Esophagus muscularis mucosa (tissue), 4 donors: ENCODE measurements at regions not wholly inside any gene's neighbourhood (a gene's known extent, or its start where the extent isn't known, plus 50 kb on each side); places are given as distances from the start of the nearest gene placed in this dataset.

Experiments used
- DNase-seq: peaks from one replicate; pipeline ENCODE4 v3.0.0-alpha.2; 2017; ENCODE audit errors: extremely low spot score
- H3K27ac ChIP-seq, 4 donors: fragments of 200-600 bp; sonication (generic); replicated peaks in 1 of 4; 1 replicate in 3 of 4; 2 replicates in 1 of 4; pipeline ENCODE4 v1.5.1; 2016 to 2019; ENCODE audit warnings: mild to moderate bottlenecking in 1 of 4
- H3K27me3 ChIP-seq, 4 donors: fragments of 200-600 bp; sonication (generic); one replicate each; pipeline versions ENCODE4 v1.5.1 to v1.6.0; 2016 to 2019
- H3K36me3 ChIP-seq, 4 donors: fragments of 200-600 bp; sonication (generic); one replicate each; pipeline ENCODE4 v1.5.1; 2016 to 2019
- H3K4me1 ChIP-seq, 4 donors: fragments of 200-600 bp; sonication (generic); one replicate each; pipeline ENCODE4 v1.5.1; 2016 to 2019
- H3K4me3 ChIP-seq, 4 donors: fragments of 200-600 bp; sonication (generic); 1 replicate in 2 of 4; 2 replicates in 2 of 4; pipeline ENCODE4 v1.5.1; 2016 to 2019; ENCODE audit warnings: mild to moderate bottlenecking in 4 of 4, moderate library complexity in 1 of 4
- H3K9me3 ChIP-seq, 4 donors: fragments of 200-600 bp; sonication (generic); 1 replicate in 3 of 4; 2 replicates in 1 of 4; pipeline ENCODE4 v1.5.1; 2016 to 2019
- CTCF ChIP-seq, 3 experiments: fragments of 200-600 bp in 2 of 3; fragments of 450-650 bp in 1 of 3; sonication (generic) in 2 of 3; IDR thresholded peaks; one replicate each; pipeline ENCODE4 v1.5.1; 2017 to 2019; ENCODE audit warnings: antibody characterized with exemption in 3 of 3, mild to moderate bottlenecking in 2 of 3, moderate library complexity in 1 of 3
- EP300 ChIP-seq: sonication (generic); formaldehyde crosslinking; IDR thresholded peaks from one replicate; pipeline ENCODE4 v1.6.1; 2017; ENCODE audit warnings: antibody characterized with exemption
- POLR2A ChIP-seq: fragments of 450-650 bp; IDR thresholded peaks from one replicate; pipeline ENCODE4 v1.6.1; 2017; ENCODE audit warnings: antibody characterized with exemption, moderate library complexity, mild to moderate bottlenecking, low read depth
- POLR2AphosphoS5 ChIP-seq, 2 donors: sonication (generic); formaldehyde crosslinking; IDR thresholded peaks; one replicate each; pipeline ENCODE4 v1.6.1; 2017; ENCODE audit warnings: antibody characterized with exemption in 2 of 2
- WGBS: methylation state at CpG from one replicate; pipeline ENCODE4 v1.1.5; 2018; 5-methylcytosine and 5-hydroxymethylcytosine counted together
- intact Hi-C: fragments of 100-400 bp; cut with DNase I; formaldehyde crosslinking; loops from one replicate; pipeline ENCODE4 v1.15.1; 2023

- 83% methylated on average over 1 of the region's 1 CpG for WGBS
- intact Hi-C loops: no loop called here
These were observed 161.8 kb upstream of the KIAA1217 start for GRCh38 chr10:24047176-24047575.

GRCh38 chr10:24054421-24054820 lies 154.5 kb upstream of the KIAA1217 start:
- WGBS: 94% methylated on average over 2 of the region's 2 CpGs
- no peak overlapping the region for H3K27ac ChIP-seq
- no peak overlapping the region for H3K4me3 ChIP-seq
- no peaks in the 10 kb centered on the region for H3K4me1 ChIP-seq
- no peak for TF ChIP-seq POLR2AphosphoS5 (IDR thresholded peaks at IDR 0.05)
- no peak for TF ChIP-seq POLR2A
- no peak for TF ChIP-seq CTCF (IDR thresholded peaks at IDR 0.05)
- no peak for TF ChIP-seq EP300
- H3K9me3 ChIP-seq: peaks cover 0 to 12% (median 6%) of the 10 kb centered on the region in 4 donors
- intact Hi-C loops: no loop called here
- DNase-seq: no peak
- H3K36me3 ChIP-seq: no peaks in the 10 kb centered on the region
- no peaks in the 10 kb centered on the region for H3K27me3 ChIP-seq

More at GRCh38 chr10:24047176-24047575, 161.8 kb upstream of the KIAA1217 start:
- TF ChIP-seq POLR2A (no peak), EP300 (no peak), CTCF (IDR thresholded peaks at IDR 0.05) (no peak), POLR2AphosphoS5 (IDR thresholded peaks at IDR 0.05) (no peak)
- H3K36me3 ChIP-seq: no peaks in the 10 kb centered on the region
- no peak overlapping the region for H3K4me3 ChIP-seq
- no peak for DNase-seq
- H3K4me1 ChIP-seq: no peaks in the 10 kb centered on the region
- H3K27ac ChIP-seq: no peak overlapping the region
- H3K27me3 ChIP-seq: no peaks in the 10 kb centered on the region
- H3K9me3 ChIP-seq: peaks cover 0 to 12% (median 6%) of the 10 kb centered on the region in 4 donors

- no peaks in the 10 kb centered on the region for H3K36me3 ChIP-seq
- H3K27ac ChIP-seq: no peak overlapping the region
- no peaks in the 10 kb centered on the region for H3K27me3 ChIP-seq
- DNase-seq: no peak
- H3K4me1 ChIP-seq: no peaks in the 10 kb centered on the region
- TF ChIP-seq CTCF (IDR thresholded peaks at IDR 0.05) (no peak), EP300 (no peak), POLR2AphosphoS5 (IDR thresholded peaks at IDR 0.05) (no peak), POLR2A (no peak)
- H3K4me3 ChIP-seq: no peak overlapping the region
- intact Hi-C loops: no loop called here
- 68% methylated on average over 4 of the region's 4 CpGs for WGBS
- H3K9me3 ChIP-seq: no peaks in the 10 kb centered on the region
These were observed 128.7 kb upstream of the KIAA1217 start for GRCh38 chr10:24080207-24080606.

GRCh38 chr10:24086296-24087086 lies 122.4 kb upstream of the KIAA1217 start:
- Histone ChIP-seq H3K4me1 (peaks cover 0 to 8% (median 0%) of the 10 kb centered on the region in 4 donors), H3K27me3 (no peaks in the 10 kb centered on the region), H3K27ac (no peak overlapping the region), H3K4me3 (no peak overlapping the region), H3K36me3 (no peaks in the 10 kb centered on the region), H3K9me3 (no peaks in the 10 kb centered on the region)
- intact Hi-C loops: no loop called here
- WGBS: 57% methylated on average over 3 of the region's 3 CpGs
- TF ChIP-seq CTCF (IDR thresholded peaks at IDR 0.05) (no peak), EP300 (no peak), POLR2AphosphoS5 (IDR thresholded peaks at IDR 0.05) (no peak), POLR2A (no peak)
- DNase-seq: no peak
